GM21423 (cell line): ENCODE measurements at regions not wholly inside any gene's neighbourhood (a gene's known extent, or its start where the extent isn't known, plus 50 kb on each side); places are given as distances from the start of the nearest gene placed in this dataset.

ENCODE experiments used
- ATAC-seq: cut with Tn5 transposase; IDR thresholded peaks from one replicate; pipeline ENCODE4 v1.9.1; 2021; ENCODE audit warnings: mild to moderate bottlenecking, moderate library complexity; ENCODE audit not compliant: unreplicated experiment

GRCh38 chr6:153662982-153663381 lies 376.1 kb upstream of the OPRM1 start:
- ATAC-seq = no peak

DNA sequence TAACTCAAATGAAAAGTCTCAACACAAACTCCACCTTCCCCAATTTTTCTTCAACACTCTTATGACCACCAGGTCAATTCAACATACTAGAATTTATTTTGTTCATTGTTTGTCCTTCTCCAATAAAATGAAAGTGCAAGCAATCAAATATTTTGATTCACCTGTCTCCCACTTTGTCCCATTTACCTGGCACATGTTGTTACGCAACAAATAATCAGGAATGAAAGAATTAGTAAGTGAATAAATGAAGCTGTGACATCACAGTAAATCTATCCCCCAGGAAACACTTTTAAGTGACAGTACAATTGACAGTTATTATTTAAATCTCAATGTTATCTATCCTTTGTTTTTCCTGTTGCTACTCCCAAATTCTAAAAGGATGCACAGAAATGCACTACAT lies 393.7 kb upstream of the OPRM1 start:
- ATAC-seq = no peak

GRCh38 chr6:153644000-153644399 lies 395.0 kb upstream of the OPRM1 start:
- ATAC-seq = no peak

DNA sequence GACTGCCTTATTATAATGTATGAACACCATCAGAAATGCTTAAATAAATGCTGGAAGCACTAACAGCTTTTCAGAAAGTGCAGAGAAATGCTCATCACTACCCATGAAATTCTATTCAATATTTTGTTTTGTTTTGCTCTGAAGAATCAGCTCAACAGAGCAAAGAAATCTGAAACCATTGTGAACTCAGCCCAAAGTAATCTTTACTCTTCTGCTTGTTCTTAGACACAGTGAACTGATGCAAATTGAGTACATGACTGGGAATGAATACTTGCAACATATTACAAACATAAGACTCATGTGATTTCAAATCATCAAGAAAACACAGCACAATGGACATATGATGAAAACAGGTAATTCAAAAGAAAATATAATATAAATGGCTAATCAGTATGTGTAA lies 404.6 kb upstream of the OPRM1 start:
- ATAC-seq = no peak

DNA sequence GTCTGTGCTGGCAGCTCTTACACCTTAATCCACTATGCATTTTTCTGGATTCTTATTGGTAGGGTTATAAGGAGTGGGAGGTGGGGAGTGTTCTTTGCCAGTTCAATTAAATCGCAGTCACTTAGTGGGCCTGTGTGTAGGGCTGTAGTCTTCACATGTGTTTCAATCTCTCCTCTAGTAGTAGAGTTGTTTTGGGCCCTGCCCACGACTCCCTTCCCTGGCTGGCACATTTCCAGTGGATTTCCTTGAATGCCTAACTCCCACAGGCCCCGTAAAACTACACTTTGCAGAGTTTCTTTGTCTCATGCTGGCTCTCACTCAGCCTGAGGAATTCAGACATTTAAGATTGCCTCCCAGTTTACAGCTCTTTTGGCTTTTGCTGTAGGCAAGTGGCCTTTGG lies 414.0 kb upstream of the OPRM1 start:
- no peak for ATAC-seq

- ATAC-seq = no peak
Measured at GRCh38 chr6:153624528-153624927, 414.5 kb upstream of the OPRM1 start.

DNA sequence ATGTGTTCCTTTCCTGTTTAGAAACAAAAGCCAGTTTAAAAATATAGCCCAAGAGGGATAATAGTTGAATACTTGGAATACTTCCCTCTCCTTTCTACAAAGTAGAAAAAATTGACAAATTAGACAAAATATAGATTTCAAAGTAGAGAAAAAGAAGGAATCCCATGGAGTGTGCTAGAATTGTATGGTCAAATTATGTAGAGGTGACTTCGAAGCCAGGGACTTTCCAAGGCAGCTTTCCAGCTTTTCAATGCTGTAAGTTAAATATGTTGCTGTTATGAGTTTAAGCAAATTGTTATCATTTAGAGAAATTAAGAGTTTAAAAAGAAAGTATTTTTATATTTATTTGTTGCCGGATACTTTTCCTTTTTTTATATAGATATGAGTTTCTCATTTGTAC lies 415.5 kb upstream of the OPRM1 start:
- ATAC-seq = no peak

DNA sequence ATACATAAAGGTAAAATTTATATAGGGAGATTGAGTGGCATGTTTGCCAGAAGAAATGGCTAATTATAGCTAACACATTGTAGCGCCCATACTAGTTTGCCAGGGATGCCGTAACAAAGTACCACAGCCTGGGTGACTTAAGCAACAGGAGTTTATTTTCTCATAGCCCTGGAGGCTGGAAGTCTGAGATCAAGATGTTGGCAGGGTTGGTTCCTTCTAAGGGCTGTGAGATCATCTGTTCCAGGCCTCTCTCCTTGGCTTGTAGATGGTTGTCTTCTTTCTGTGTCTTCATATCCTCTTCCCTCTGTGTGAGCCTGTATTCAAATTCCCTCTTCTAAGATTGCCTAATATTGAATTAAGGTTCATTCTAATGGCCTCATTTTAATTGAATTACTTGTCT lies 417.5 kb upstream of the OPRM1 start:
- no peak for ATAC-seq

DNA sequence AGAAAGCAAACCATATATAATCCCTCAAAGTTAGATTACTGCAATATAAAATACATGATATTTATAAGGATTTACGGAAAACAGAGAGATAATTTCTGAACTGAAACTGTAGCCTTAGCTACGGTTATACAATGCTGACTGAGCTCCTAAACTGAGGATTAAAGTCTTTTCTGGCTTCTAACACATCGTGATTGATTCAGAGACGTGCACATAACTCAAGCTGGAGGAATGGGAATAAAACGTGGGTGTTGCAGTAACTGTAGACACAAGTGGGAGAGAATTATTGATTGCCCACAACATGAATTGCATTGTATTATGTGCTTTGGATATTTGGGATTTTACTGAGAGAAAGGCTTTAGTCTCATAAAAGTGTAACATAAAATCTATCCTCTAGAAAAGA lies 418.0 kb upstream of the OPRM1 start:
- ATAC-seq = no peak

GRCh38 chr6:153618371-153619322 lies 420.4 kb upstream of the OPRM1 start:
- no peak for ATAC-seq

DNA sequence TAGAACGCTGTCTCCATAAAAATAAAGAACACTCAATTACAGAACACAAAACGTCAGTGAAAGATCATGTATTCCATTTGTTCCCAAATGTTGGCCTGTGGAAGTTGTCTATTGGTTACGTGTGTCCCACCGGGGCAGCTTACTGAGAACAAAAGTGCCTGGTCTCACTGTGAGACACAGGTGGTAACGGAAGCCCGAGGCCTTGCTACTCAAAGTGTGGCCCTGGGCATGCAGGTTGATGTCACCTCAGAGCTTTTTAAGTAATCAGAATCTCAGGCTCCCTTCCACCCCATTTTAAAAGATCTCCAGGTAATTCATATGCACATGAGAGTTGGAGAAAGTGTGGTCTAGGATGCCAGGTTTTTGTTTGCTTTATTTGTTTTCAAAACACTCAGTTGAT lies 422.5 kb upstream of the OPRM1 start:
- no peak for ATAC-seq

GRCh38 chr6:153613719-153614455 lies 425.2 kb upstream of the OPRM1 start:
- no peak for ATAC-seq

DNA sequence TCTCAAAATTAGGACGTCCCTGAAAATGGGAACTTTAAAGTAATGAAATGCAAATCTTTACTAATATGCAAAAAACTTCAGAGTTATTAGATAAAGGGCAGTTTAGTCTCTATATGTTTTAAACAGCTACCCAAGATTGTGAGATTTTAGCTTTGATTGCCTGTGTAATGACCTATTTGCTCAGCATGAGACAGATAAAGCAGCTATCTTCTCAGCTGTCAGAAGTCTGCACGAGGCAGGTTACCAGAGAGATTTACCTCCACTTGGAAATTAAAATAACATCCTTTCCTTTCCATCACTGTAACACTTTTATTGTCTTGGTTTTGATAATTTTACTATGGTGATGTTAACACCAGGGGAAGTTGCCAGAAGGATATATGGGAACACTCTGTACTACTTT lies 436.6 kb upstream of the OPRM1 start:
- no peak for ATAC-seq

DNA sequence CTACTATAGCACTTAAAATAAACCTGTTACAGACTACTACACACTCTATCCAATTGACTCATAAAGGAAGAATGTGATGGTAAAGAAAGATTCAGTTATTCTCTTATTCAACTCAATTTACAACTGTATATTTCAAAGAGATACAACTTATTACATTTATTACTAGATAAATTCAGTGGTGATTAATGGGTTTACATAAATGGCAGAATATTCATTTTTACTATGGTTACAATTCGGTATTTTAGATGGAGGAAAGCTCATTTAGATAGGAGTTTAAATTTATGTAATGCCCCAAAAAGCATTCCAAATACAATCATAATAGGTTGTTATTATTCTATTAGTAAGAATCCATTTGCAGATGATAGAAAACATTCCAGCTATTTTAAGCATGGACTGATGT lies 439.1 kb upstream of the OPRM1 start:
- ATAC-seq = no peak

GRCh38 chr6:153595903-153596302 lies 443.1 kb upstream of the OPRM1 start:
- no peak for ATAC-seq

DNA sequence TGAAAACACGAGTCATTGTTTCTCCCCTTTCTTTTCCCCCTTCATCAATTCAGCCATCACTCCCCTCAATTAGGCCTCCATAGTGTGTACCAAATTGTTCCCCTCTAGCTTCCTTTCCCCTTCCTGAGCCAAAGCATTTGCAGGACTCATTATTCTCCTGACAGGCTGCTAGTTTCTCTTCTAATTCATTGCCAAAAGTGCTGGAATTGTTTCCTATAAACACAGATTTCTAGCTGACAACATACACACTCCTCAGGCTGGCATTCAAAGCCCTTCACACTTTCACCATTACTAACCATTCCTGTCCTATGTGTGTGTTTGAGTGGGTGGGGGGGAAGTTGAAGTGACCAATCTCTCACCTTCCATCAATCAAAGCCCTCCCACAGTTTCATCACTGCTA lies 444.2 kb upstream of the OPRM1 start:
- ATAC-seq = no peak

DNA sequence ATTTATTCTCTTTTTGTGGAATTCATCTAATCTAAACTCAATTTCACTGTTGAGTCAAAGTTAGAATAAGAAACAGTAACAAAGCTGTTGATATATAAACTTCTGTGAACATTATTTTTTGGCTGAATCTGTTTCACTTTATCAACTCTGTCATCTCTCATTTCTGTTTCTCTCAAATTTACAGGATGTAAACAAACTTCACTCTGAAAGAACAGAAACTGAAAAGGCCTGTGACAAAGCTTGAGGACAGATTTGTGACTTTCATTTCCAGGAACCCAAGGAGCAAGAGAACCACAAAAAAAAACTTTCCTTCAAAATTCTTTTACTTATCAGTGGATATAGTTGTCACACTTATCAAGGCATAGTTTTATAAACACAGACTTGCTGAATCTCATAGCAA lies 447.9 kb upstream of the OPRM1 start:
- no peak for ATAC-seq

- ATAC-seq = no peak
Measured at GRCh38 chr6:153590411-153590810, 448.6 kb upstream of the OPRM1 start.

GRCh38 chr6:153588330-153588729 lies 450.7 kb upstream of the OPRM1 start:
- no peak for ATAC-seq

DNA sequence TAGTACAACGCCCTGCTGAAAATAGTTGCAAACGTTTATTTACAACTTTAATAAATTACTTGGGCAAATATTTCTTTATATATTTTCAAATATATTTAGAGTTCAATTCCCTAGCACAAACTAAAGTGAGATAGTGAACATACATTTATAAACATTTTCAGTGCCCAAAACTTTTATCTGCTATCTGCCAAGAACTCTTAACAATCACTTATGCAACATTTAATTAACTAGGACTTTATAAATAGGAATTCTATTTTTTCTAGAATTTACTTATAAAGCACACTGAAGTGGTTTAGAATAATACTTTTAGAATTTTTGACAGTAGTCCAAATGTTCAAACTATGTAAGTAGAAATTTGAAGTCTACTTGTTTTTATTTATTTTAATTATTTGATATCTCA lies 452.6 kb upstream of the RGS17 start:
- ATAC-seq = no peak

- ATAC-seq = no peak
Measured at GRCh38 chr6:153580776-153581175, 449.7 kb upstream of the RGS17 start.

DNA sequence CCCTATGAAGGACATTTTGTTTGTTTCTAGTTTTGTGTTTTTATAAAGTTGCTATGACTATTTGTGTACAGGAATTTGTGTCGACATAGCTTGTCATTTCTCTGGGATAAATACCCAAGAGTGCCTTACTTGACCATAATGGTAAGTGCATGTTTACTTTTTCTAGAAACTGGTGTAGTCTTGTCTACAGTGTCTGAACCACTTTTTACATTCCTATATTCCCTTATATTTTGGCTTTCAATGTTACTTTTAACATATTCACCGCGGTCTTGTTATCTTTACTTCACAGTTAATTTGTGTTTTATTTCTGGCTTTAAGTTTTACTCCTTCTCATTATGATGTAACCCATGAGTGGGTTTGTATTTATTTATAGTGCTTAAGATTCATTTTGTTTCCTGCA lies 444.4 kb upstream of the RGS17 start:
- ATAC-seq = no peak
